HCT116 (cell line): ENCODE measurements at regions not wholly inside any gene's neighbourhood (a gene's known extent, or its start where the extent isn't known, plus 50 kb on each side); places are given as distances from the start of the nearest gene placed in this dataset.

Experiments used
- ATAC-seq: fragments of 200-7000 bp; cut with Tn5 transposase; 2 replicates; pipeline ENCODE4 v1.9.1; 2020; ENCODE audit warnings: mild to moderate bottlenecking, moderate library complexity
- BruUV-seq: library from RNA; stranded (reverse); fragments of 400-500 nt; replicated peaks from 2 replicates; lab custom pipeline; 2021; lab: Mats Ljungman, UMichigan
- CTCF ChIA-PET: fragments of 300-600 bp; sonication (Branson Sonifier 250); formaldehyde crosslinking; loops from one replicate; lab custom pipeline; 2021; ENCODE audit warnings: antibody characterized with exemption; lab: Charles Lee
- POLR2A ChIA-PET: fragments of 300-600, 350-600 bp; sonication (Branson Sonifier 250); formaldehyde crosslinking; loops from one replicate; lab custom pipeline; 2021; ENCODE audit warnings: antibody characterized with exemption; lab: Charles Lee
- RAD21 ChIA-PET, 2 experiments: fragments of 300-600 bp; sonication (Branson Sonifier 250); formaldehyde crosslinking; loops; one replicate each; lab custom pipeline; 2023; ENCODE audit warnings: low total read pairs in 2 of 2; ENCODE audit not compliant: uncharacterized antibody in 2 of 2, unreplicated experiment in 2 of 2, low non-redundant PET in 1 of 2; lab: Charles Lee
- DNase-seq: peaks from one replicate; pipeline ENCODE4 v3.0.0-alpha.2; 2010; ENCODE audit warnings: low read depth, low spot score
- H2AFZ ChIP-seq: fragments of 200-600 bp; shearing (Covaris generic), sonication (generic); 2 replicates; pipeline ENCODE4 v1.6.1; 2017; ENCODE audit warnings: low read depth, mixed run types, mixed read lengths, antibody characterized with exemption, low read length; ENCODE audit not compliant: poor library complexity, severe bottlenecking
- H3K27ac ChIP-seq: 2 replicates; pipeline ENCODE4 v1.5.1; 2012; ENCODE audit warnings: low read depth, low read length
- H3K27me3 ChIP-seq: fragments of 200-600 bp; sonication (generic); 2 replicates; pipeline ENCODE4 v1.6.1; 2016; ENCODE audit warnings: mixed run types, low read length, mixed read lengths; ENCODE audit not compliant: insufficient read depth
- H3K36me3 ChIP-seq, 2 experiments: fragments of 200-500 bp in 1 of 2; fragments of 200-600 bp in 1 of 2; sonication (Bioruptor generic) in 1 of 2; sonication (generic) in 1 of 2; 2 replicates each; pipeline versions ENCODE4 v1.5.1 to v1.6.1; 2014 to 2016; ENCODE audit warnings: low read length in 2 of 2, inconsistent platforms in 1 of 2, mixed read lengths in 1 of 2, mixed run types in 1 of 2; ENCODE audit not compliant: insufficient read depth in 2 of 2, control insufficient read depth in 1 of 2
- H3K4me1 ChIP-seq, 2 experiments: fragments of 200-600 bp in 1 of 2; sonication (generic) in 1 of 2; 2 replicates each; pipeline versions ENCODE4 v1.5.1 to v1.6.1; 2012 to 2017; ENCODE audit warnings: low read length in 2 of 2, inconsistent platforms in 1 of 2, mild to moderate bottlenecking in 1 of 2, mixed read lengths in 1 of 2, mixed run types in 1 of 2, moderate library complexity in 1 of 2; ENCODE audit not compliant: insufficient read depth in 2 of 2, control insufficient read depth in 1 of 2
- H3K4me2 ChIP-seq: fragments of 200-600 bp; sonication (generic); 2 replicates; pipeline ENCODE4 v1.6.1; 2017; ENCODE audit warnings: mixed run types, low read length, mixed read lengths
- H3K4me3 ChIP-seq, 2 experiments: fragments of 200-600 bp in 1 of 2; sonication (generic) in 1 of 2; replicated peaks in 1 of 2; 2 replicates each; pipeline ENCODE4 v1.5.1; 2011 to 2016; ENCODE audit warnings: low read length in 2 of 2, control low read depth in 1 of 2, low read depth in 1 of 2, mild to moderate bottlenecking in 1 of 2, mixed read lengths in 1 of 2, mixed run types in 1 of 2
- H3K79me2 ChIP-seq: fragments of 200-600 bp; sonication (generic); 2 replicates; pipeline ENCODE4 v1.6.1; 2017; ENCODE audit warnings: mild to moderate bottlenecking, mixed run types, low read length, moderate library complexity, mixed read lengths; ENCODE audit not compliant: insufficient read depth
- H3K9ac ChIP-seq: fragments of 200-600 bp; sonication (generic); 2 replicates; pipeline ENCODE4 v1.6.1; 2016; ENCODE audit warnings: low read length, mixed read lengths
- H3K9me2 ChIP-seq: fragments of 200-600 bp; sonication (generic), shearing (Covaris generic); 2 replicates; pipeline ENCODE4 v1.6.1; 2017; ENCODE audit warnings: mixed run types, mild to moderate bottlenecking, moderate library complexity; ENCODE audit not compliant: insufficient read depth
- H3K9me3 ChIP-seq, 2 experiments: fragments of 200-500 bp in 1 of 2; fragments of 200-600 bp in 1 of 2; sonication (Bioruptor generic) in 1 of 2; sonication (generic) in 1 of 2; 2 replicates each; pipeline ENCODE4 v1.6.1; 2014 to 2017; ENCODE audit warnings: low read length in 2 of 2, mixed read lengths in 2 of 2, inconsistent platforms in 1 of 2, low read depth in 1 of 2, mild to moderate bottlenecking in 1 of 2, mixed run types in 1 of 2, moderate library complexity in 1 of 2; ENCODE audit not compliant: control insufficient read depth in 1 of 2, insufficient read depth in 1 of 2
- H4K20me1 ChIP-seq: fragments of 200-600 bp; sonication (generic), shearing (Covaris generic); 2 replicates; pipeline ENCODE4 v1.6.1; 2017; ENCODE audit warnings: mixed run types, mild to moderate bottlenecking, moderate library complexity; ENCODE audit not compliant: insufficient read depth
- CEBPB ChIP-seq: IDR thresholded peaks from 2 replicates; pipeline ENCODE4 v1.6.1; 2012; ENCODE audit warnings: low read depth
- EGR1 ChIP-seq: IDR thresholded peaks from 2 replicates; pipeline ENCODE4 v1.6.1; 2012; ENCODE audit warnings: low read depth
- ELF1 ChIP-seq: IDR thresholded peaks from 2 replicates; pipeline ENCODE4 v1.6.1; 2012; ENCODE audit warnings: low read depth, borderline replicate concordance
- FOSL1 ChIP-seq: IDR thresholded peaks from 2 replicates; pipeline ENCODE4 v1.6.1; 2012; ENCODE audit warnings: low read depth
- POLR2A ChIP-seq: IDR thresholded peaks from 2 replicates; pipeline ENCODE4 v1.7.0; 2011; ENCODE audit warnings: borderline replicate concordance; ENCODE audit not compliant: insufficient read depth, insufficient read length; ENCODE audit errors: extremely low read depth
- POLR2AphosphoS5 ChIP-seq: IDR thresholded peaks from 2 replicates; pipeline ENCODE4 v1.6.1; 2011; ENCODE audit warnings: mild to moderate bottlenecking, low read depth, low read length, moderate library complexity
- RAD21 ChIP-seq: IDR thresholded peaks from 2 replicates; pipeline ENCODE4 v1.6.1; 2012; ENCODE audit warnings: low read depth, mild to moderate bottlenecking
- SIN3A ChIP-seq: IDR thresholded peaks from 2 replicates; pipeline ENCODE4 v1.6.1; 2012; ENCODE audit warnings: low read depth
- SRF ChIP-seq: IDR thresholded peaks from 2 replicates; pipeline ENCODE4 v1.6.1; 2012; ENCODE audit warnings: low read depth
- ZNF274 ChIP-seq: fragments of 200-500 bp; sonication (Bioruptor generic); IDR thresholded peaks from 2 replicates; pipeline ENCODE4 v1.6.1; 2014; ENCODE audit warnings: mild to moderate bottlenecking, low read depth, low read length, inconsistent platforms
- intact Hi-C: fragments of 100-400 bp; cut with micrococcal nuclease; formaldehyde crosslinking; loops from 2 replicates; pipeline ENCODE4 v1.10.0; 2022
- TF ChIP-seq, protein P1 (sequence below), 3 experiments: fragments of 200-600 bp in 1 of 3; sonication (generic) in 1 of 3; IDR thresholded peaks in 2 of 3; conservative IDR thresholded peaks in 1 of 3; 2 replicates each; pipeline ENCODE4 v1.5.1; 2012 to 2017; ENCODE audit warnings: low read depth in 2 of 3, low read length in 2 of 3, antibody characterized with exemption in 1 of 3, borderline replicate concordance in 1 of 3, control low read depth in 1 of 3, mild to moderate bottlenecking in 1 of 3, mixed read lengths in 1 of 3, mixed run types in 1 of 3, moderate library complexity in 1 of 3; ENCODE audit not compliant: insufficient read depth in 1 of 3
- TF ChIP-seq, protein P2 (sequence below): IDR thresholded peaks from 2 replicates; pipeline ENCODE4 v1.6.1; 2012

DNA sequence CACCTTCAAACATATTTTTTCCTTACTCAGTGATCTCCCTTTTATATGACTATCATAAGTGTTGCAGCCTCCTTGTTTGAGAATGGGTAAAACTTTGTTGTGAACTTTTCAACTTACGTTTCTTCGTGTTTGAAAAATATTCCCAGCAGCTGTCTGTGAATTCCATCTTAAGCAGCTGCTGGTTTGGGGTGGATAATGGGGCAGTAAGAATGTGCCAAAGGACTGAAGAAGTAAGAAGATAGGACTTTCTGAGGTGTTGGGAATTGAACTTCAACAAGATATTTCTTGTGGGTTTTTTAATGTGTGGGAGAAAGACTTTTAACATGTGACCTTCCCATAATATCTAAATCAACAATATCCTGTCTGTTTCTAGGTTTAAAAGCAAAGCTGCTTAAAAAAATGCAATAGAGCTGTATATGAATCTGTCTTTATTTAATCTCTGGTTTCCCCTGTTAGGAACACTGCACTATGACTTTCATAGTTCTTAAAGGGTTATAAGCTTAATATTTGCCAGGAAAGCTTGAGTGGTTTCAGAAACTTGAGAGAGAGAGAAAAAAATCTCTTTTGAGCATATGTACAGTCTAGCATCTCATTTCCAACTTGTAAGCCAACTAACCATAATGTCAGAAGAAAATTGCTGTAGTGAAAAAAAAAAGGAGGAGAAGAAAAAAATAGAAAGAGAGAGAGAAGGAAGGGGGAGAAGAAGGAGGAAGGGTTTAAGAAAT lies 1659.2 kb upstream of the FLRT2 start (continued):
- TF ChIP-seq, protein P1, sequence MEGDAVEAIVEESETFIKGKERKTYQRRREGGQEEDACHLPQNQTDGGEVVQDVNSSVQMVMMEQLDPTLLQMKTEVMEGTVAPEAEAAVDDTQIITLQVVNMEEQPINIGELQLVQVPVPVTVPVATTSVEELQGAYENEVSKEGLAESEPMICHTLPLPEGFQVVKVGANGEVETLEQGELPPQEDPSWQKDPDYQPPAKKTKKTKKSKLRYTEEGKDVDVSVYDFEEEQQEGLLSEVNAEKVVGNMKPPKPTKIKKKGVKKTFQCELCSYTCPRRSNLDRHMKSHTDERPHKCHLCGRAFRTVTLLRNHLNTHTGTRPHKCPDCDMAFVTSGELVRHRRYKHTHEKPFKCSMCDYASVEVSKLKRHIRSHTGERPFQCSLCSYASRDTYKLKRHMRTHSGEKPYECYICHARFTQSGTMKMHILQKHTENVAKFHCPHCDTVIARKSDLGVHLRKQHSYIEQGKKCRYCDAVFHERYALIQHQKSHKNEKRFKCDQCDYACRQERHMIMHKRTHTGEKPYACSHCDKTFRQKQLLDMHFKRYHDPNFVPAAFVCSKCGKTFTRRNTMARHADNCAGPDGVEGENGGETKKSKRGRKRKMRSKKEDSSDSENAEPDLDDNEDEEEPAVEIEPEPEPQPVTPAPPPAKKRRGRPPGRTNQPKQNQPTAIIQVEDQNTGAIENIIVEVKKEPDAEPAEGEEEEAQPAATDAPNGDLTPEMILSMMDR (IDR thresholded peaks at IDR 0.05 in 2 of 3, conservative IDR thresholded peaks at IDR 0.05 in 1 of 3; ENCODE audit: borderline replicate concordance in 1 of 3, insufficient read depth in 1 of 3, low read depth in 2 of 3, low read length in 2 of 3), result no peak
- no peak for TF ChIP-seq ZNF274
- TF ChIP-seq CEBPB, result no peak
- TF ChIP-seq FOSL1, result no peak
- TF ChIP-seq, protein P2, sequence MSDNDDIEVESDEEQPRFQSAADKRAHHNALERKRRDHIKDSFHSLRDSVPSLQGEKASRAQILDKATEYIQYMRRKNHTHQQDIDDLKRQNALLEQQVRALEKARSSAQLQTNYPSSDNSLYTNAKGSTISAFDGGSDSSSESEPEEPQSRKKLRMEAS, result no peak
- TF ChIP-seq POLR2A, result no peak
- TF ChIP-seq RAD21, result no peak
- TF ChIP-seq ELF1, result no peak
- TF ChIP-seq, all 23 proteins: peak for 0

DNA sequence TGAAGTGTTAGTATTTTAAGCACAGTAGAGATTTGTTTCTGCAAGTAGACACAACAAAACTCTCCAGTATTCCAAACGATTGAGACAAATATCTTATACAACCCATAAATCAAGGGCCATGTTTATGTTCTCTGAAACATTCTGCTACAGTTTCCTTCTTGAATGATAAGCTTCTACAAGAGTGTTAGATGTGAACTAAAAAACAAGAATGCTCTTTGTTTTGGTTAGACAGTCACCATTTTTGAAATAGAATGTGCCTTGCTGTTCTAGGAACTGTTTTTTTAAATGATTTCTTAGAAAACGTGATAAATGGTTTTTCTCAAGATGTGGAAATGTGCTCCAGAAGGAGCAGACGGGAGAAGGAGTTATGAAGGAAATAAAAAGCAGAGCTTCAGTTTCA lies 1656.3 kb upstream of the FLRT2 start:
- no TSS peak for BruUV-seq
- DNase-seq, result no peak
- no peaks in the 10 kb centered on the region for H3K4me1 ChIP-seq
- no peaks in the 10 kb centered on the region for H3K79me2 ChIP-seq
- H3K9me2 ChIP-seq, result no peaks in the 10 kb centered on the region
- H3K9me3 ChIP-seq, result peaks cover 11 to 36% of the 10 kb centered on the region in 2 experiments; a peak in 2 of 4 replicates
- H3K4me2 ChIP-seq, result no peak overlapping the region
- POLR2A ChIA-PET, result no interaction called here
- H3K9ac ChIP-seq, result no peak overlapping the region
- ATAC-seq, result no peak
- no peaks in the 10 kb centered on the region for H4K20me1 ChIP-seq
- H2AFZ ChIP-seq, result no peak overlapping the region
- H3K27ac ChIP-seq, result no peak overlapping the region
- CTCF ChIA-PET, result no interaction called here
- intact Hi-C loops, result no loop called here
- TF ChIP-seq ELF1 (no peak), SRF (no peak), POLR2AphosphoS5 (no peak), SIN3A (no peak), CEBPB (no peak), EGR1 (no peak)
- TF ChIP-seq, protein P2, result no peak
- H3K27me3 ChIP-seq, result no peaks in the 10 kb centered on the region
- no peak overlapping the region for H3K4me3 ChIP-seq
- no peaks in the 10 kb centered on the region for H3K36me3 ChIP-seq
- RAD21 ChIA-PET, result no interaction called here
